ENCODE measurements at regions not wholly inside any gene's neighbourhood (a gene's known extent, or its start where the extent isn't known, plus 50 kb on each side); places are given as distances from the start of the nearest gene placed in this dataset.

GRCh38 chr7:138317044-138317596, 142.9 kb upstream of the TRIM24 start:
- H3K79me2 ChIP-seq (ENCODE audit: insufficient read depth, low read length) = no peaks in the 10 kb centered on the region
- no peaks in the 10 kb centered on the region for H3K9me3 ChIP-seq (ENCODE audit: insufficient read depth, low read depth, low read length)

GRCh38 chr7:138324941-138325340, 135.1 kb upstream of the TRIM24 start:
- no peaks in the 10 kb centered on the region for H3K4me1 ChIP-seq (ENCODE audit: insufficient read depth, low read length, poor library complexity, severe bottlenecking)
- no peak overlapping the region for H2AFZ ChIP-seq (ENCODE audit: low read length)
- TF ChIP-seq EZH2phosphoT487 (IDR thresholded peaks at IDR 0.05; ENCODE audit: borderline replicate concordance) (no peak), CTCF (conservative IDR thresholded peaks at IDR 0.05; ENCODE audit: low read length) (no peak)
- no peaks in the 10 kb centered on the region for H4K20me1 ChIP-seq (ENCODE audit: insufficient read depth, low read length, poor library complexity, severe bottlenecking)
- H3K27me3 ChIP-seq (ENCODE audit: insufficient read depth, low read length, poor library complexity, severe bottlenecking) = no peaks in the 10 kb centered on the region
- H3K79me2 ChIP-seq (ENCODE audit: insufficient read depth, low read length) = no peaks in the 10 kb centered on the region
- no peaks in the 10 kb centered on the region for H3F3A ChIP-seq (ENCODE audit: low read depth)
- H3K4me3 ChIP-seq (ENCODE audit: low read length, poor library complexity, severe bottlenecking) = no peak overlapping the region
- no peaks in the 10 kb centered on the region for H3K36me3 ChIP-seq (ENCODE audit: insufficient read depth, low read length)
- H3K9me3 ChIP-seq (ENCODE audit: insufficient read depth, low read depth, low read length) = no peaks in the 10 kb centered on the region; the same call in 1 of the 2 replicates
- no peak overlapping the region for H3K4me2 ChIP-seq (ENCODE audit: low read depth, low read length, poor library complexity, severe bottlenecking)
- H3K9me2 ChIP-seq (replicated peaks; ENCODE audit: low read depth, low read length) = no peaks in the 10 kb centered on the region
- H3K9ac ChIP-seq (ENCODE audit: low read depth, low read length, poor library complexity, severe bottlenecking) = no peak overlapping the region

More at GRCh38 chr7:138317044-138317596, 142.9 kb upstream of the TRIM24 start:
- Histone ChIP-seq H3K9me2 (replicated peaks; ENCODE audit: low read depth, low read length) (no peaks in the 10 kb centered on the region), H3K4me3 (ENCODE audit: low read length, poor library complexity, severe bottlenecking) (no peak overlapping the region), H3K9ac (ENCODE audit: low read depth, low read length, poor library complexity, severe bottlenecking) (no peak overlapping the region), H3K27me3 (ENCODE audit: insufficient read depth, low read length, poor library complexity, severe bottlenecking) (no peaks in the 10 kb centered on the region), H4K20me1 (ENCODE audit: insufficient read depth, low read length, poor library complexity, severe bottlenecking) (no peaks in the 10 kb centered on the region), H2AFZ (ENCODE audit: low read length) (no peak overlapping the region), H3K4me1 (ENCODE audit: insufficient read depth, low read length, poor library complexity, severe bottlenecking) (no peaks in the 10 kb centered on the region), H3F3A (ENCODE audit: low read depth) (no peaks in the 10 kb centered on the region), H3K4me2 (ENCODE audit: low read depth, low read length, poor library complexity, severe bottlenecking) (no peak overlapping the region), H3K36me3 (ENCODE audit: insufficient read depth, low read length) (no peaks in the 10 kb centered on the region)
- no peak for TF ChIP-seq EZH2phosphoT487 (IDR thresholded peaks at IDR 0.05; ENCODE audit: borderline replicate concordance)
- no peak for TF ChIP-seq CTCF (conservative IDR thresholded peaks at IDR 0.05; ENCODE audit: low read length)

DNA sequence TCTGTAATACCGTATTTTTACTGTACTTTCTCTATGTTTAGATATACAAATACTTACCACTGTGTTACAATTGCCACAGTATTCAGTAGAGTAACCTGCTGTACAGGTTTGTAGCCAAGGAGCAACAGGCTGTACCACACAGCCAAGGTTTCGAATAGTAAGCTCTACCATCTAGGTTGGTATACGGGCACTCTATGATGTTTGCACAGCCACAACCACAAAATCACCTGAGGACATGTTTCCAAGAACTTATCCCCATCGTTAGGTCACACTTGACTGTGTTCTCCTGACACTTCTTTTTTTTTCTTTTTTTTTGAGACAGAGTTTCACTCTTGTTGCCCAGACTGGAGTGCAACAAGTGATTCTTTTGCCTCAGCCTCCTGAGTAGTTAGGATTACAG, 134.6 kb upstream of the TRIM24 start:
- Histone ChIP-seq H3K36me3 (ENCODE audit: insufficient read depth, low read length) (no peaks in the 10 kb centered on the region), H3K9me2 (replicated peaks; ENCODE audit: low read depth, low read length) (no peaks in the 10 kb centered on the region), H3K79me2 (ENCODE audit: insufficient read depth, low read length) (no peaks in the 10 kb centered on the region), H2AFZ (ENCODE audit: low read length) (no peak overlapping the region), H3K9ac (ENCODE audit: low read depth, low read length, poor library complexity, severe bottlenecking) (no peak overlapping the region), H3K9me3 (ENCODE audit: insufficient read depth, low read depth, low read length) (no peaks in the 10 kb centered on the region; the same call in 1 of the 2 replicates), H3K27me3 (ENCODE audit: insufficient read depth, low read length, poor library complexity, severe bottlenecking) (no peaks in the 10 kb centered on the region), H3K4me3 (ENCODE audit: low read length, poor library complexity, severe bottlenecking) (no peak overlapping the region), H3F3A (ENCODE audit: low read depth) (no peaks in the 10 kb centered on the region), H3K4me1 (ENCODE audit: insufficient read depth, low read length, poor library complexity, severe bottlenecking) (no peaks in the 10 kb centered on the region), H3K4me2 (ENCODE audit: low read depth, low read length, poor library complexity, severe bottlenecking) (no peak overlapping the region), H4K20me1 (ENCODE audit: insufficient read depth, low read length, poor library complexity, severe bottlenecking) (no peaks in the 10 kb centered on the region)
- TF ChIP-seq CTCF (conservative IDR thresholded peaks at IDR 0.05; ENCODE audit: low read length) = no peak
- no peak for TF ChIP-seq EZH2phosphoT487 (IDR thresholded peaks at IDR 0.05; ENCODE audit: borderline replicate concordance)
